ENCODE measurements at regions not wholly inside any gene's neighbourhood (a gene's known extent, or its start where the extent isn't known, plus 50 kb on each side); places are given as distances from the start of the nearest gene placed in this dataset.
A peak's percentile ranks its signal among the peaks of the same experiment; 100 is the strongest.

GRCh38 chr2:12043131-12043530, 296.7 kb downstream of the LPIN1 start:
- intact Hi-C loops (cut with micrococcal nuclease): no loop called here
- no peak for DNase-seq
- Histone ChIP-seq H3K4me1 (no peaks in the 10 kb centered on the region), H3K27ac (replicated peaks) (no peak overlapping the region), H3K27me3 (ENCODE audit: low read depth) (no peaks in the 10 kb centered on the region), H3K4me3 (no peak overlapping the region), H3K9me3 (replicated peaks) (peaks cover 7% of the 10 kb centered on the region), H3K36me3 (no peaks in the 10 kb centered on the region)
- no peak for TF ChIP-seq CTCF (IDR thresholded peaks at IDR 0.05; ENCODE audit: borderline replicate concordance)

- intact Hi-C loops (cut with micrococcal nuclease): no loop called here
- H3K4me3 ChIP-seq: no peak overlapping the region
- no peaks in the 10 kb centered on the region for H3K4me1 ChIP-seq
- H3K27me3 ChIP-seq (ENCODE audit: low read depth): no peaks in the 10 kb centered on the region
- no peak overlapping the region for H3K27ac ChIP-seq (replicated peaks)
- no peak for TF ChIP-seq CTCF (IDR thresholded peaks at IDR 0.05; ENCODE audit: borderline replicate concordance)
- no peaks in the 10 kb centered on the region for H3K9me3 ChIP-seq (replicated peaks)
- no peaks in the 10 kb centered on the region for H3K36me3 ChIP-seq
- no peak for DNase-seq
Measured at GRCh38 chr2:12044857-12045256, 298.4 kb downstream of the LPIN1 start.

- Histone ChIP-seq H3K4me1 (no peaks in the 10 kb centered on the region), H3K9me3 (replicated peaks) (no peaks in the 10 kb centered on the region), H3K27ac (replicated peaks) (no peak overlapping the region), H3K27me3 (ENCODE audit: low read depth) (no peaks in the 10 kb centered on the region), H3K36me3 (no peaks in the 10 kb centered on the region), H3K4me3 (no peak overlapping the region)
- no peak for TF ChIP-seq CTCF (IDR thresholded peaks at IDR 0.05; ENCODE audit: borderline replicate concordance)
- intact Hi-C loops (cut with micrococcal nuclease): no loop called here
- DNase-seq: no peak
Measured at GRCh38 chr2:12045864-12046291, 299.4 kb downstream of the LPIN1 start.

GRCh38 chr2:12046641-12047040, 300.2 kb downstream of the LPIN1 start:
- Histone ChIP-seq H3K4me3 (no peak overlapping the region), H3K4me1 (no peaks in the 10 kb centered on the region), H3K9me3 (replicated peaks) (no peaks in the 10 kb centered on the region), H3K36me3 (no peaks in the 10 kb centered on the region), H3K27ac (replicated peaks) (no peak overlapping the region), H3K27me3 (ENCODE audit: low read depth) (no peaks in the 10 kb centered on the region)
- intact Hi-C loops (cut with micrococcal nuclease): no loop called here
- no peak for TF ChIP-seq CTCF (IDR thresholded peaks at IDR 0.05; ENCODE audit: borderline replicate concordance)
- DNase-seq: no peak

GRCh38 chr2:12047761-12048160, 301.3 kb downstream of the LPIN1 start:
- intact Hi-C loops (cut with micrococcal nuclease): no loop called here
- no peaks in the 10 kb centered on the region for H3K27me3 ChIP-seq (ENCODE audit: low read depth)
- H3K9me3 ChIP-seq (replicated peaks): no peaks in the 10 kb centered on the region
- DNase-seq: no peak
- no peaks in the 10 kb centered on the region for H3K4me1 ChIP-seq
- no peak overlapping the region for H3K4me3 ChIP-seq
- no peak for TF ChIP-seq CTCF (IDR thresholded peaks at IDR 0.05; ENCODE audit: borderline replicate concordance)
- H3K36me3 ChIP-seq: no peaks in the 10 kb centered on the region
- no peak overlapping the region for H3K27ac ChIP-seq (replicated peaks)

- DNase-seq: no peak
- TF ChIP-seq CTCF (IDR thresholded peaks at IDR 0.05; ENCODE audit: borderline replicate concordance): peak; percentile 29
- no peaks in the 10 kb centered on the region for H3K4me1 ChIP-seq
- no peaks in the 10 kb centered on the region for H3K9me3 ChIP-seq (replicated peaks)
- H3K36me3 ChIP-seq: no peaks in the 10 kb centered on the region
- no peak overlapping the region for H3K4me3 ChIP-seq
- H3K27me3 ChIP-seq (ENCODE audit: low read depth): no peaks in the 10 kb centered on the region
- H3K27ac ChIP-seq (replicated peaks): no peak overlapping the region
- intact Hi-C loops (cut with micrococcal nuclease): no loop called here
Measured at GRCh38 chr2:12048550-12048949, 302.1 kb downstream of the LPIN1 start.

Measured in left ventricle myocardium inferior (tissue), 1 donor.